ENCODE measurements at regions not wholly inside any gene's neighbourhood (a gene's known extent, or its start where the extent isn't known, plus 50 kb on each side); places are given as distances from the start of the nearest gene placed in this dataset.

DNA sequence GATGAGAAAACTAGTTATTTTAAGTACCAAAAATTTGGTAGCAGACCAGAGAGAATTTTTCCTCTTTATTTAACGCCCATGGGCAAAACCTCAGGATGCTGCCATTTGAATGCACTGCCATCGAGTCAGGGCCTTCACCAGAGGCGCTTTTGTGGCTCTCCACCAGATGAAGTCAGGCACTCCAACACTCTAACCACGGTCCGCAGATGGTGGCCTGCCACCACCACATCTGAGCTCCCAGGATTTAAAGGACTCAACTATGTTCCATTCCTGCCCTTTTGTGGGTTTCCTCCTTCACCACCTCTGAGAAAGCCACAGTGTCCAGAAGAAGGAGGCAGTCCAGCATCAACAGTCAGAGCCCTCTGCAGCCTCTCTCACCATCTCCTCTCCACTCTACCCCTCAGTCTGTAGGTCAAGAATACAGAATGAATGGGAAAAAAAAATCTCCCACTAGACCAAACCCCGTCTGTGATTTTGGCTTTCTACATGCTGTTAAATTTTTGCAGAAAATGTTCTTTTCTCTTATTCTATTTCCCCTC lies 647.4 kb downstream of the USP25 start:
- DNase-seq = no peak

DNA sequence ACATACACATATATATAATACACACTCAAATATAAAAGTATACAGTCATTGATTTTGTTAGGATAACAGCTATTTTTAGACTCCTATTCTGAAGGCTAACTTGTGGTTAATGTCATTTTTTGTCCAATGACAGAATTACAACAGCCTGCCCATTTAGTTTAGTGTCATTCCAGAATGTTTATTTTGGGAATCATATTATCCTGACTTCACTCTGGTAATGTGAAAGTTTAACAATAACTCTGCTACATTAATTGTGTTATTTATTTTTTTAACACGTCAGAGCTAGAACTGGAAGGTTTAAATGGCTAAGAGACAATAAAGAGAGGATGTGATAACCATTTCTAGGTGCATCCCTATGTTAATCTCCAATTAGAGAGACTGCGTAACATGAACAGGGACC lies 648.1 kb downstream of the USP25 start:
- no peak for DNase-seq

DNA sequence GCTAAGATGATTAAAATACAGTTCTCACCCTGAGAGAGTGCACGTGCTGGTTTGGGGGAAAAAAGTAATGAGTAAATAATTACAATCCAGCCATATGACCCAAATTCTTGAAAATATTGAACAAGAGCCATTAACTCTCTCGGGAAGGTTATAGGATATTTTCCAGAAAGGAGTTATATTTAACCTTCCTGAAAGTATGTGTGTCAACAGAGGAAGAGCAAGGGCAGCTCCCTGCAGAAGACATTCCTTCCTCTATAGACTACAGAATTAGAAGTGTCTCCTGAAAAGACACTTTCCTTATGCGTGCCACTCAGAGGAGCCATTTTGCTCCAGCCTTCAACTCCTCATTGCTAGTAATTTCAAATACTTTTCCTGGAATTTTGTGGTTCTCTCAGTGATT lies 648.7 kb downstream of the USP25 start:
- DNase-seq = no peak

DNA sequence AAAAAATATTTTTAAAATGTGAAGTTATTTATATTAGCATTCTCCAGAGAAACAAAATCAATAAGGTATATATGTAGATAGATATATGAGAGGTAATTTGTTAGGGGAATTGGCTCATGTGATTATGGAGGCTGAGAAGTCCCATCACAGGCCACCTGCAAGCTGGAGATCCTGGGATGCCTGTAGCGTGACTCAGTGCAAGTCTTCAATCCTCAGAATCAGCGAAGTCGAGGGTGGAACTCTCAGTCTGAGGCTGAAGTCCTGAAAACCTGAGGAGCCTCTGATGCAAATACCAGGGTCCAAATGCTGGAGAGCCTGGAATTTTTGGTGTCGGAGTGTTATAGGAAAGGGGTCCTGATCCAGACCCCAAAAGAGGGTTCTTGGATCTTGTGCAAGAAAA lies 658.5 kb downstream of the USP25 start:
- no peak for DNase-seq

DNA sequence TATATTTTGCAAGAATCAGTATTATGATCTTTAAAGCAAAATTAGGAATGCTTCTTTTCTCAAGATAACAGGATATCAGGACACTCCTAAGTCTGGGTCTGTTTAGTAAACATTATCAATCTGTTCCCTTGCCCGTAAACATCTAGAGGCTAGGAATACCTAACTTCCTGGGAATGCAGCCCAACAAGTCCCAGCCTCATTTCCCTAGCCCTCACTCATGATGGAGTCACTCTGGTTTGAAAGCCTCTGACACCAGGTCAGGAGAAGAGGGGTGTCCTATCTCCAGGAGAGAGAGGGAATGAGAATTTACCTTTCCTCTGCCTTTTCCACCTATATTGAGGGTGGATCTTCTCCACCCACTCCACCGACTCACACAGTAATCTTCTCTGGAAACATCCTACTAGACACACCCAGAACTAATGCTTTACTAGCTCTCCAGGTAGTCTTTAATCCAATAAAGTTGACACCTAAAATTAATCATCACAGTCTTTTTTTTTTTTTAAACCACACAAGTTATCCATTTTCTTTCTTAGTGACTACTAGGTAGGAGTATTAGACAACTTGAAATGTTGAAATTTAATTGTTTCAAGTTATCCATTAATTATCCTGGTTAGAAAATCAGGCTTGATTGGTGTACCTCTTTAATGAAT lies 659.3 kb downstream of the USP25 start:
- DNase-seq = no peak

DNA sequence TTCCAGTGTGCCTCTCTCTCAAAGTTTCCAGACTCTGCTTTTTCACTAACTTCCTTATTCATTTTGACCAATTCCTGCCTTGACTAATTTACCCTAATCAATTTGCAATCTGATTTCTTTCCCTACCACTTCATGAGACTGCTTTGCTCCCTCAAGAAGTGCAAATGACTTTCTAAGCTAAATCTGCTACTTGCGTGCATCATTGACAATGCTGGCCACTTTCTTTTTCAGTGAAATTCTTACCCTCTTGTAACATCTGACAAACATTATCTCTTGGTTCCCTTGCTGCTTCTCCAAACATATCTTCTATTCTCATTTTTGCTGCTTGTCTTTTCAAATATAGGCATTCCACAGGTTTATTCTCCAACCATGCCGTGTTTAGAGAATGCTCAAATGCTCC lies 659.9 kb downstream of the USP25 start:
- no peak for DNase-seq

DNA sequence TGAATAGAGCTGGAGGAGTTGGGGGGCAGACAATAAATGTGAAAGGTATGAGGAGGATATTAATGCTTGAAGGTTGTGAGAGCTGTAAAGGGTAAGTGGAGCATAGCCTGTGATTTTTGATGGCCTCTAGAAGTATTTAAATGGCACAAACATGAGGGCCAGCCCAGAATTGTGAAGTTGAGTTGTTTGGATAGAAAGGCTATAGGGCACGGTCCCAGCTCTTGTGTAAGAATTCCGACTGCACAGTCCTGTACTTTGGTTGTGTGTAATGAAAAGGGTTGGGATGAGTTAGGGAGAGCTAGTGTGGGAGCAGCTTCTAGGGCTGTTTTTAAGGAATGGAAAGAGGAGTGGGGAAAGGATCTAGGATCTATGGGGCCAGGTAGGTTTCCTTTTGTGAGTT lies 665.5 kb downstream of the USP25 start:
- DNase-seq = no peak

DNA sequence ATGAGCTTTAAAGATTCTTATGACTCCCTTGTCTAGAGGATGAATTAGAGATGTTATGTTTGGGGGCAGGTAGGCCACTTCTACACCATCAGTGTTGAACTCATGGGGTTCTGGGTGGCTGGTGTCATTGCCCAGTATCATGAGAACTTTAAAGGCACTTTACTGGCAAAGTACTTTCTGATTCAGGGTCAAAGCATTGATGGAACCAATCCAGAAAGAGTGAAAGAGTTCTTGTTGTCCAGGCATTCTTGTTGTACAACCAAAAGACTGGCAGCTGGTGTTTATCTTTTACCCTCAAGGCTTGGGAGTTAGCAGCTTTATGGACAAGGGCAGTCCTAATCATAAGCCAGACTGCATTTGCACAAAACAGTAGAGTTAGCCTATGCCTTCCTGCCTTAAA lies 673.0 kb downstream of the USP25 start:
- no peak for DNase-seq

DNA sequence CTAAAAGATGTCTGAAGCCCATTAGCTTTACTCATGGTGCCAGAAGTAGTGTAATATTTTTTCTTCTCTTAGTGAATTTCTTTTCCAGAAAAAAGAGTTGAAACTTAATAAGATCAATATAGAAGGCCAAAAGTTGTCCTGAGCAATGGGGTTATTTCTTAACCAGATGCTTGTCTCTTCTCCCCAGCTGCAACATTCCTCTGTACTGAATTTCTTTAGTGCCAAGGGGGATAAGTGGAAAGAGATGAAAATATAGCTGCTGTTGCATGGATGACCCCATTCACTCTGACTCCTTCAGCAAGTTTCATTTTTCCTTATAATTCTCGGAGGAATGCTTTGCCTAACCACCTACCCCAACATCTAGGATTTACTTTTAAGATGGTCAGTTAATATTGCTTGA lies 675.0 kb downstream of the USP25 start:
- no peak for DNase-seq

DNA sequence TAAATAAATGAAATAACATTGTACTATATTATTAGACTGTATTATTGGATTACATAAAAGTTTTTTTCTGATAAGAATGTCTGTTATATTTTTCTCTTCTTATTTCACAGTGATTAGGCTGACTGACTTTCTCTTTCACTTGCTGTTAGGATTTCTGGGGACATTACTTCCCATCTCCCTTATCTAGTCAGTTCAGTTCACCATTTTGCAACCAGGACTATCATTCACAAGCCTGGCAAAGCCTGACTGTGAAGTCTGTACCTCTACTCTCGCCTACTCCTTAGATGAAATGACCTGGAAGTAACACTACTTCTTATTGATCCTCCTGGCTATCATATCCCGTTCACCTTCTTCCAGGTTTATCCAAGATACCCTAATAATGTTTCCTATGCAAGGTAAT lies 676.6 kb downstream of the USP25 start:
- no peak for DNase-seq

DNA sequence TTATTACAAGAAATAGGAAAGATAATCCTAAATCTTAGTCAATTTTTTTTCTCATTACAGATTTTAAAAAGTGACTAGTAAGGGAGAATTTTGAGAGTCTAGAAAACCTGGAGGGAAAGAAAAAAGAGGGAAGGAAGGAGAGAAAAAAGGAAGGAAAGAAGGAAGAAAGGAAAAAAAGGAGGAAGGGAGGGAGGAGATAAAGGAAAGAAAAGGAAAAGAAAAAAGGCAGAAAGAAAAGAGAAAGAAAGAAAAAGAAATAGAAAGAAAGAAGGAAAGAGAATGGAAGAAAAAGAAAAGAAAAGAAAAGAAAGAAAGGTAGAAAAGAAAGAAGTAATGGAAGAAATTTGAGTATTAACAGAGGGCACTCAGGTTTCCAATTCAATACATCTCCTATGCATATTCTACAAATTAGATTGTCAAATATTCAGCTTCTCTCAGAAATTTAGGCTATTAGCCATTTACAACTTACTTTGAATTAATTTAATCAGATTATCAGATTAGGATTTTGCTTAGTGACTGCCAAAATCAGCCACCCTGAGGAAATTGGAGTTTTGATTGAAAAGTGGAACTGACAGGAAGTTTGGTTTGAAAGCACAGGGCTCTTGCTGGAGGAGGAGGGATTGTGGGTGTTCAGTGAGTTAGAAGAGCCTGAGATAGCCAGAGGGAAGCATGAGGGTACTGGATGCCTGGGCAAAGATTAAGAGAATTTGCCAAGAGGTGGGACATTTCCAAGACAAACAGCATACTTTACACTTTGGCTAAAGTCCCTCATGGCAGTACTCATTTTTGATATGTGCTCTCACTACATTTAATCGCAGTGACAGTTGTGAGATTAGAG lies 677.8 kb downstream of the USP25 start:
- peak; percentile 7 for DNase-seq

DNA sequence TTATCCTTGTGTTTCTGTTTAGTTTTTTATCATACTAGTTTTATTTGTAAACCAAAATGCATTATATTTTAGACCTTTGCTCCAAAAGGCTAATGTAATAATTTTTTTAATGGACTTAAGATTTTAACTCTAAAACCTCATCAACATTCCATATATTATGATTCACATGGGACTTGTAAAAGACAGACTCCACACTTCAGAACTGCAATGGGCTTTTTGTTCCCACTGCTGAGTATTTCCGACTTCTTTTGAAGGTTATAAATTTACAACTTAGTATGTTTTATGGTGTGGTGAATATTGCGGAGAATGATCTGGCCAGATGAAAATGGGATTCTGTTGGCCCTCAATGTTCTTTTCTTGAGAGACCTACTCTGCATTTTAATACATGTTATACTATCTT lies 678.5 kb downstream of the USP25 start:
- DNase-seq = no peak

DNA sequence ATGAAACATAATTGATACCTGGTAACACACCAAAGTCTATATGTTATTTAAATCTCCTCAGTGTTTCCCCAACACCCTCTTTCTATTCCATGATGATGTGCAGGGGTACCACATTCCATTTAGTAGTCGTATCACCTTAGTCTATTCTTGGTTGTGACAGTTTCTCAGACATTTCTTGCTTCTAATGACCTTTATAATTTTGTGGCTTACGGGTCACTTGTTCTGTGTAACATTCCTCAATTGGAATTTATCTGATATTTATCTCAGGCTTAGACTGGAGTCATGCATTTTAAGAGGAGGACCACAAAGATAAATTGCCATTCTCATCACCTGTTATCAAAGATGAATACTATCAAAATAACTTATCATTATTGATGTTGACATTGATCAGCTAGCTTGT lies 679.6 kb downstream of the USP25 start:
- DNase-seq = no peak

DNA sequence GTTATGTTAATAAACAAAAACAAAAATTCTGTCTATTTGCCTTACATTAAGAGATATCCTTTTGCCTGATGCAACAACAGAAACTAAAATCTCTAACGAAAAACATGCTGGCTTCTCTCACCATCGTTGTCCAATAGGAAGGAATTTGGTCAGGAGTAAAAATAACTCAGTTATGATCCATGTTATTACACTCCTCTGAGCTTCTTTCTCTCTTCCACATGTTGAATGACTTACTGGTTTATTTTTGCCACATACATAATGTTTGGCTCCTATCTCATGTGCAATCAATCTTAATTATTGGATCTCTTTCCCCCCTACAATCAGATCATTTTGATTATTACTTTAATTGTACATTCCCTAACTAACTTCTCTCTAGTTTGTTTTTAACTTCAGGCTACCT lies 688.4 kb downstream of the USP25 start:
- DNase-seq = no peak

DNA sequence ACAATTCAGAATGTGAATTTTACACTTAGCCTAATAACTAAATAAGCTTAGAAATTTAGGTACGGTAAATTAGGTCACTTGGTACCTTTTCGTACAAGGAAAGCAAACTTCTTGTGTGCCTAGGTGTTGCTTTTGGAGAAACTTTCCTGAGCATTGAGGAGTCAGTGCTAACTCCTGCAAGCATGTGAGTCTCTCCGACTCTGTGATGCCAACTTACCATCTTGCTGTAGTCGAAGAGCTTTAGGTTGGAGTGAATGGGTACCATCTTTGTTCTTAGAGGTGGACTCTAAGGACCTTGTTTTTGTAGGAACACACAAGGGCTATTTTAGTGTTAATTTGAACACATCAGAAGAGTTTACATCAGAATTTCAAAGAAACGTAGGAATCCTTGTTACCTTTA lies 688.9 kb downstream of the USP25 start:
- no peak for DNase-seq

DNA sequence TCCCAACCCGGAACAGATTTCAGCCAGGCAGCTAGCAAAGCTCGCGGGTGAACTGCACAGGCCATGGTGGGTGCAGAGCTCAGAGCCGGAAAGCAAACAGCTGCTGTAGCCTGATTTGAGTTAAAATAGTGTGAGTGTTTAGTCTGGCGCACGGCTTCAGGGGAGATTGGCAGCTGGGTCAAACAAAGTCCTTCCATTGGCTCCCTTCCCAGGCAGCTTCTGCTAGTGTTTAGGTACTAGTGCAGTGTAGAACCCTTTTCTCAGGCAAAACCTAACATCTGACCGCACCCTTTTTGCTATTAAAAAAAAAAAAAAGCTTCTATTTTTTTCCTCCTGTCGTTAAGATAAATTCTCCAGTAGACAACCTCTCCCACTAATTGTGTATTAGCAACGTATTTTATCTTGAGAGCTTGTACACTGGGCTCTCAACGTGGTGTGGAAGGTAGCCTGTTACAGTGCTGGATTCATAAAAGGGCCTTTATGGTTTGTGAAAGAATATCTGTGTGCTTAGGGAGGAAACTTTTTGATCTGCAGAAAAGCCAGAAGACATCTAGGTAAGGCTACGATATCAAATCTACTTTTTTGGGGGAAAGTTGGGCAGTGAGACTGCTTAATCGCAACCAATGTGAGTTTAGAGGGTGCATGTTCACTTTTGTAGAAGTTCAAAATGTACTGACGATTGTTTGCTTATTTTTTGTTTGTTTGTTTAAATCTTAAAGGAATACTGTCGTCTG lies 689.6 kb downstream of the USP25 start:
- DNase-seq = peak; percentile 53

DNA sequence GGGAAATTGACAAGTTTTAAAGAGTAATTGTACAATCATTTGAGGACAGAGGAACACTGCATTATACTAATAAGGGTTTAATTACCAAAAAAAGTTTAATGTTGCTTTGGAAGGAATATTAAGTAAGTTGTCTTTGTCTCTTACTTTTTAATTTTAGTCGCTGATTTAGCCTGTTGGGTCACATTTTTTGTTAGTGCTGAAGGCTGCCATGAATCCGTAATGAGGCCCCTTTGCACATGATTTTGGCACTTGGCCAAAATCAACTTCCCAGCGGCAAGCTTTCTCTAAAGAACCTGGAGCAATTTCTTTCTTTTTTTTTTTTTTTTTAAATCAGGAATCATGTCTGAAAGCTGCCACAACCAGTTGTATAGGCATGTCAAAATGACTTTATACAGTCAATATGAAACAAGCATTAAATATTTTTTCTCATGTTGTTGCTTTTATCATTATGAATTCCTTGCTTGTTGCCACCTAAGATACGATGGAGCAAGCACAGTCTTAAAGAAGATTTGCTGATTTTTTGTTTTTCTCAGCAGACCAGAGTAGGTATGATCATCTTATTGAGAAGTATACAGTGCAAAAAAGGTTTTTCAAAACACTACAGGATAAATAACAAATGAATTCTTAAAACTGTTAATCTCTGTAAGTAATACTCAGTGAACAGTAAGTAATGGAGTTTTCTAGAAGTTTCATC lies 690.4 kb downstream of the USP25 start:
- peak; percentile 44 for DNase-seq

DNA sequence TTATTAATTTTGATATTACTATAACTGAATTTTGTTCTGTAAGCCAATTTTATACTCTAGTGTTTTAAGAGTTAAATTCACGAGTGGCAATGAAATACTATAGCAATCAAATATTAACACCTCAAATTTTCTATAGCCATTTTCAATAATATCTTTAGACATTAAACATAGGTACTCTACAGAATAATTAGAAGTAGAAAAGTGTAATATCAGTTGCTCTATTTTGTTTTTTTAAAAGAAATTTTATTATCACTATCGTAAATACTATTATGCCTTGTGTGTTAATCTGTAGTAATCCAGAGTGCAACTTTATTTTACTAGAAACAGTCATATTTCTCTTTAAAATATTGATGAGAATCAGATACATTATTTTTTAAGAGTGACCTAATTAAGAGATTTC lies 691.2 kb downstream of the USP25 start:
- no peak for DNase-seq

DNA sequence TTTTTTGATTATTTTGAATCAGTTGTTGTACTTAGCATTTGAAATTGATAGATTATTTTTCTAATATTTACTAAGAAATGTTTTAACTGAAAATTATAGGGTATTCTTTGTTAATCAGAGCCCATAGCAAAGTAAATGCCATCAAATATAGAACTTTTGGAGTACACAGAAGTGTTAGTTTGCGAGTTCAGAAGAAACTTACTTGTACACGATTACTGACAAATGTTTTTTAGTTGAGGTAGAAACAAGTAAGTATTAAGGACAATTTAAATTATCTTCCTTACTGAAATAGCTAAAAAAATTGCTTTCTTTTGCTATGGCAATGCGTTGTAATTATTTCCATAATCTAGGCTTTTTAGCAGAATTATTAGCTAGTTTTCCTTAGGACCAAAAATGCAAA lies 692.2 kb downstream of the USP25 start:
- no peak for DNase-seq

DNA sequence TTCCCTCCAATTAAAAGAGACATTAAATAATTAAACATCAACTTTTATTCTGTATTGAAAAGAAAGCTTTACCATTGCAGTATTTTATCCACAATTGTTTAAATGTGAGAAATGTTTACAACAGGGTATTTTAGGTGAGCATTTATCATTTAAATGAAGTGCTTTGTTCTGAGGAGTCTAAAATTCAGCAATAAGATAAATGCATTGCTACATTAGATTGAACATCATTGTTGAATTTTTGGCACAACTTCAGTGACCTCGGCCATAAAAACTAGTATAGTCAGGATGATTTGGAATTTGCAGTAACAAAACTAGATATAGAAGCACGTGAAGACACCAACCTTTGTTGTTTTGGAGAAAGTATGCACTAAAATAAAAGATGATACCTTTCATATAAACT lies 692.9 kb downstream of the USP25 start:
- no peak for DNase-seq

DNA sequence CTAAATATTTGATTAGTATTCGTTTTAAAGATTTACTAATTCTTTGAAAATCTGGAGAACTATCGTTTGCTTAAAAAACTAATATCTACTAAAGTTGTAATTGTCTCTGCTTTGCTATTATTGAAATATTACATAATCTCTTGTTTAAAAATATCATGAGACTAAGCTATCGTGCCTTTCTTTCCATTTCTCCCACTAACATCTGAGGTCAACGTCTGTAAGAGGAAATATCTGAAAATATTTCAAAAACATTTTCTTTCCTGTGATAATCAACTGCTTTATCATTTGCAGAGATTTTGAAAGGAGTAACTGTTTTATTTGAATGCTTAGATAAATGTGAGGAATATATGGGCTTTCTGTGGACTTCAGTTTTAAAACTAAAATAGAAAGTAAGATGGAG lies 694.1 kb downstream of the USP25 start:
- no peak for DNase-seq

DNA sequence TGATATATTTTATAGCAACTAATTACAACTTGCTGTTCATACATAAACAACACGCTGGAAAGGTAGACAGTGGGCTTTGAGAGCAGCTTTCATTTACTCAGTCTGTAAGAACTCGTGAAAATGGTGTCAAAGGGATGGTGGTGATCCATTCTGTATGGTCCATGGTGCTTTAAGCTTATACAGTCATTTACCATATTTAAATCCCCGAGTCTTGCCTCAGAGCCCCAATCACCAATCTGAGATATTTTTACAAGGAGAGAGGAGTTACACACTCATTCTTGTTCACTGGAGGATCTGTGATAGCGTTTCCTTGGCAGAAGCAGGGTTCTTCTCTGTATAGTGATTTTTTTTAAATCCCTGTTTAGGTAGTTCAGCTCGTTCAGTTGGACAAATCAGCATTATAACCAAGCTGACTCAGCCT lies 694.6 kb downstream of the USP25 start:
- no peak for DNase-seq

DNA sequence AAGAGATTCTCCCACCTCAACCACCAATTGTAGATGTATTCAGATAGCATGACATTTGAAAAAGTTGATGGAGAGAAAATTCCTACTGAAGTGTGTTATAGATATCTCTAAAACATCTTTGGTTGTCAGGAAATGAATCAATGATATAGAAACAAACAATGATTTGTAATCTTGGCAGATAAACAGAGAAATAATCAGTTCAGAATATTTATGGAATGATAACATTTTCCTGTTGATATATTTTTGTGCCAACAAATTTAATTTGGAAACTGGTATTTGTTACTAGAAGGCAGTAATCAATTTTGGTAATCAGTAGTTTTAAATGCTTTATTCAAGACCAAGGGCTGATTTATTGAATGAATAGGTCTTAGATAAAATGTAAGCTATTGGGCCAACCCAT lies 695.6 kb downstream of the USP25 start:
- no peak for DNase-seq
